ENCODE measurements at regions not wholly inside any gene's neighbourhood (a gene's known extent, or its start where the extent isn't known, plus 50 kb on each side); places are given as distances from the start of the nearest gene placed in this dataset.
"Not testable (repeated sequence)": the region's sequence is repeated elsewhere in the genome, so short reads cannot be mapped to it uniquely, and the experiment has no call there.

DNA sequence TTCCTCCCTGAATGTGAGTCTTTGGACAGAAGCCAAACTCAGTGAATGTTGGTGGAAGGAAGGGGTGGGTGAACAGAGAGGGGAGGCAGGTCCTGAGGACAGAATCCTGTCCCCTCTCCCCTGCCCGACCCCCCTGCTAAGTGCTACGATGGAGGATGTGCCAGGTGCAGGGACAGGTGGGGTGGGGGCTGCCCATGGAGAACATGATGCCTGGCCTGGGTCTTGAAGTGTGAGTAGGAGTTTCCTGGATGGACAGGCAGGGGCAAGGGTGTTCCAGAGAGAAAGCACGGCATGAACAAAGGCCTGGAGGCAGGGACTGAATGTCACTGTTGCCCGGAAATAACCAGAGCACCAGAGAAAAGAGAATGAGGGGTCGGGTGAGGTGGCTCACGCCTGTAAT lies 445.1 kb downstream of the PTPRU start:
- DNase-seq, result not testable (repeated sequence)

DNA sequence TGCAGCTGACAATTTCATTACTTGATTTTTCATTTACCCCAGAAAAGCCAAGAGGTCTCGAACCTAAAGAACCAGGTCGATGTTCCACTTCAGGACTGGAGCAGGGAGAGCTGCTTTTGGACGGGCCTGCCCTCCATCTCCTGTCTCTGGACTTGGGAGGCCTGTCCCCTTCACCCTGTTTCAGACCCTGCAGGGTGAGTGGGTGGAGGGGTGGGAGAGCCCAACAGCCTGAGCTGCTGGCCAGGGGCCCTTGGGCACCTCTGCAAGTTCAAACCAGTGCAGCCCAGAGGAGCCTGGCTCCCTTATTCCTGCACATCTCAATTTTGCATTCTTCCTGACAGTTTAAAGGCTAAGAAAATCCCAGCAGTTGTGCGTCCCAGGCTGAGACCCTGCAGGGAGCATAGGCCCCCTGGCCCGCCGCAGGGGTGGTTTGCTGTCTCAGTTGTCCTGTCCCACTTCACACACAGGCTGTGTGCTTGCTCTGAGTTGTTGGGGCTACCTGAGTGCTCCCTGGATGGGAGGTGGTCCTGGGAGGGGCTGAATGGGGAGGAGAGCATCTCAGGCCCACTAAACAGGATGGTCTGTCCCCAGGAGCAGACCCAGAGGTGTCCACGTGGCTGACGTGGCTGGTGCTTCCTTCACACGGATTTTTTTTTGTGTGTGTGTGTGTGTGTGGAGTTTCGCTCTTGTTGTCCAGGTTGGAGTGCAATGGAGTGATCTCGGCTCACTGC lies 443.7 kb downstream of the PTPRU start:
- no peak for DNase-seq

DNA sequence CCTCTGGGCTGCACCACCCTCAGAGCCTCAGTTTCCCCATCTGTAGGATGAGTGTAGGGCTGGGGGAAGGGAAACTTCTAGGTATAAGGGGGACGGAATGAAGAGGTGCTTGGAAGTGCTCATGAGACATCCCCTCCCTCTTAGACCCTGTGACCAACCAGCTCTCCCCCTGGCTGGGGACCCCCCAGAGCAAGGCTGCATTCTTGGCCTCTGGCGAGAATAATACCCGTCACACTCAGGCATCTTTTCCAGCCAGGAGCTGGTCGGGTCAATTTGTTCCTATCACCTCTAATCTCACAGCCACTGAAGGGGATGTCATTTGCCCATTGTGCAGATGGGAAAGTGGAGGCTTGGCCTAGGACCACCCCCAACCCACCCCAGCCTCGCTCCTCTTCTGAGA lies 443.0 kb downstream of the PTPRU start:
- no peak for DNase-seq

DNA sequence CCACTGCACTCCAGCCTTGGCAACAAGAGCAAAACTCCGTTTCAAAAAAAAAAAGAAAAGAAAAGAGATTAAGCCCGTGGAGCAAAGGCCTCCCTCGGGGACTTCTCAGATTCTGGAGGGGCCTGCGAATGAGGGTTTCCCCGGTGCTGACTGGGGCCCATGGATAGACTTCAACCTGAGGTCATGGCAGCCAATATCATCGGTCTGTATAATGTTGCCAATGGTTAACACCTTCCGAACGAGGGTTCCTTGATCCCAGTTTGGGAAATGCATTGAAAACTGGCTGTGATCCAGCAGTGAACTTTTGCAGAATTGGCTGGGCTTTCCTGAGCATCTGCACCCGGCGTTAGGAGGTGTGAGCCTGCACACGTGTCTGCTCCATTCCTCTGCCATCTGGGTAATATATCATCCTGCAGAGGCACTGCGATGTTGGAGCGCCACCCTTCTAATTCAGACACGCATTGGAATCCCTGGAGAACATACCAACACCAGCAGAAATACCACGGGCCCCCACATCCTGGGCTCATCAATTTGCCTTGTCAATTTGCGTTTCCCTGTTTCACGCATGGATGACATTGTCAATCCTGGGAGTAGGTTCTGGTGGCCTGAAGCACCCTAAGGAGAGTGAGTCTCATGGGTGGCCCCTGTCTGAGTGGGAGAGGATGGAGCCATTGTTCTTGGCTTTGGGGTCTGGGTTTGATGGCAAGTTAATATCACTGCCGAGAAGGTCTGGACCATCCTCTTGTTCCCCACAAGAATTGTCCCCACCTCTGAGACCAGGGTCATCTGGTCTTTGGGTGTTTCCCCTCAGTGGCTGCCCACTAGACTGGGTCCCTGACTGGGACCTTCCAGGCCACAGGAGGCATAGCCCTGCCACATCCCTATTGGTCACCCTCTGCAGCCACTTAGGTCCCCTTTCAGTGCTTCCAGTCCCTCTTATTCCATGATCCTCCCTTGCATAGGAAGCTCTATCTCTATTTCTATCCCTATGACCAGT lies 441.0 kb downstream of the PTPRU start:
- DNase-seq, result no peak

DNA sequence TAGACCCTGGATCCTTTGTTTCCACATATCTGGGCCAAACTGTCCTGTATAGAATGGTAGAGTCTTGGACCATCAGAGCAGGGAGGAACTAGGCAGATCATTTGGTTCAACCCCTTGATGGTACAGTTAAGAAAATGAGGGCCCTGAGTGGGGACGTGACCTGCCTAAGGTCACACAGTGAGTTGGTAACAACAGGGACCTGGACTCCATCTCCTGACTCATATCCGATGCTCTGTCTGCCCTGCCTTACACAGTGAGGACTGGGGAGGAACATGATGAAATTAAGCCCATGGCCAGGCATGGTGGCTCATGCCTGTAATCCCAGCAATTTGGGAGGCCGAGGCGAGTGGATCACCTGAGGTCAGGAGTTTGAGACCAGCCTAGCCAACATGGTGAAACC lies 440.2 kb downstream of the PTPRU start:
- DNase-seq, result no peak

DNA sequence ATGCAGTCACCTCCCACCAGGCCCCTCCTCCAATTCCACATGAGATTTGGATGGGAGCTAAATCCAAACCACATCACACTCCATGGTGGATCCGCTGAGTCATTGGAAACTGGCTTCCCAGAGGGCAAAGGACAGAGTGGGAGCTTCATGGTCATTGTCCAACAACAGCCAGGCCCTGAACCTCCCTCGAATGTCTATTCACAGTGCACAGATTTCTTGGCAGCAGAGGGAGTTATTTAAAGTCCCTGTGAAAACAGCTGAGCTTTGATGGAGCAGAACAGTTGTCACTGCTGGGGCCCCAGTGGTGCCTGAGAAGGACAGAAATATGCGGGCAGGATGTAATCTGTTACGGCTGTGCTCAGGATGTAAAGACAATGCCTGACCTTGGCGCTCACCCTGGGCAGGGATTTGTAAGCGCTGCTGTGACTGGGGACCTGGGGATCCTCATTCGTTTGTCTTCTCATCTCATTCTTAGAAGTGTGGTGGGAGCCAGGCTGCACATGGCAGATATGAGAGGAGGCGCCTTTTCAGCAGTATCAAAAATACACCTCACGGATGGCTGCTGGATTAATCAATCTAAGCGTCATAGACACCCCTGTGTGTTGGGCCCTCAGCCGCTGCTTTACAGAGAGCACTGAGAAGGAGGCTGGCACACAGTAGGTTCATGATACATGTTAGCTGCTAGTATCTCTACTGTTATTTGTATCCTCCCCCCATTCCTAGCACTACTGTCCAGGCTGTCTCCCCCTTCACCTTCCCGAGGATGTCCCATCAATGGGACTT lies 439.4 kb downstream of the PTPRU start:
- DNase-seq, result no peak

DNA sequence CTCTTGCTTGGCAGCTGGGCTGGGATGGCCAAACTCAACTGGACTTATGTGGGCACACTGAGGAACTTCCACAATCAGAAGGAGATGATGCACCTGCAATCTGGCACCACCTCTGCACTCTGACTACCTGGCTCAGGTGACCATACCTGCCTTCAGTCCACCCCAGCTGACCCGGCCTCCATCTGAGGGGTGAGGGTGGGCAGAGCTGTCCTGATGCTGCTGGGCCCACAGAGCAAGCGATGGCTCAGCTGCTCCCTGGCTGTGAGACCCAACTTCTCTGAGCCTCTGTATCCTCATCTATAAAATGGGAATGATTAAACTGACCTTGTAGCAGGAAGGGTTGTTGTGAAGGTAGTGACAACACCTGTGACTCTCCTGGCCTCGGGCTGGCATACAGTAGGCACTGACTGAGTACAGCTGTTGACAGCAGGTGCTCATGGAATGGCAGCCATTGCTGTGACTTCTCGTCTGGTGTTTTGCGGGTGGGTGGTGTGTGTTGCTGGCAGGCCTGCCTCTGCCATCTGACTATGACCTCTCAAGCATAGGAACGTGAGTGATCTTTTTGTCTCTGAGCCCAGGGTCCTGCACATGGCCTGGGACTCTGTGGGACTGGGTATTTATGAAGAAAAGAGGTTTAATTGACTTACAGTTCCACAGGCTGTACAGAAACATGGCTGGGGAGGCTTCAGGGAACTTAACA lies 438.5 kb downstream of the PTPRU start:
- no peak for DNase-seq

DNA sequence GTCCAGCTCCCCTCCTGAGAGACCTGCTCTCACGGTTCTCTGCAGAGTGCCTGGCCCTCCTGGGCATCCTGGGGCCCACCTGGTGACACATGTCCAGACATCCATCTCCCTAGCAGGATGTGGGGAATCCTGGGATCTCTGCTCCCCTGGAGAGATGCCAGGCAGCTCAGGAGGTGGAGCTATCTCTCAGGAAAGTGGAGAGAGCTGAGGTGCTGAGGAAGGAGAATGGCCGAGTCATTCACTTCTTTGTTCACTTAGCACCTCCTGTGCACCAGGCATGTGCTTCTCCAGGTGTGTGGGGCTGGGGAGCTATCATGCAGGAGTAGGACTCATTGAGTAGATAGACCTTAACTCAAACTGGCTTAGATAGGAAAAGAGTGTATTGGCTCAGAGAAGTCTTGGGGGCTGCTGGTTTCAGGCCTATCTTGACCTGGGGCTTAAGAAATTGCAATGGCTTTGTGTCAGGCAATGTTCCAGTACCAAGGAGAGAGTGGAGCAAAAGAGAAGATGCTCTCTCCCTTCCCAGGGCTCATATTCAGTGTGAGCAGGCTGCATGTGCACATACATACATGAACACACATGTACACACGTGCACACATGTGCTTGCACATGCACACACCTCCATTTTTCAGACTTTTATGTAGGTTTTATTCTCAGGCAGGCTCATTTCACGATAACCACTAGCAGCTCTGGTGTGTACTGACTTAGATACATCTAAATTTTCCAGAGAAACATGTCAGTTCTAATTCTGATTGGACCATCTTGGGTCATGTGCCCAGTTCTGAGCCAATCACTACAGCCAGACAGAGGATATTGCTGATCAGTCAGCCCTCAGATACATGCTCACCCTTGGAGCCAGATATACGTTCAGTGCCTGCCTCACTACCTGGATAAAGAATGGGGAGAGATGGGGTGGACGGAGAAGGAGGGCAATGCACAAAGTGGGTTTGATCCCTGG lies 437.6 kb downstream of the PTPRU start:
- no peak for DNase-seq

DNA sequence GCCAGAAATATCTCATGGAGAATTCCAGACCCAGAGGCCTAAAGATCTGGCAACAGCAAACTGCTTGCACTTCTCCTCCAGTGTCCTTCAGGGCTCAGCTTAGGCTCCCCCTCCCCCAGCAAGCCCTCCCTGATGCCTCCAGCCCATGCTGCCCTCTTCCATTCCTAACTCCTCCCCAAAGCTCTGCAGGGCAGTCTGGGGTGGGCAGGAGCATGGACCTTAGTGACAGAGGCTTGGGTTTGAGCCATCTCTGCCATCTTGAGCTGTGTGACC lies 436.8 kb downstream of the PTPRU start:
- DNase-seq, result no peak

DNA sequence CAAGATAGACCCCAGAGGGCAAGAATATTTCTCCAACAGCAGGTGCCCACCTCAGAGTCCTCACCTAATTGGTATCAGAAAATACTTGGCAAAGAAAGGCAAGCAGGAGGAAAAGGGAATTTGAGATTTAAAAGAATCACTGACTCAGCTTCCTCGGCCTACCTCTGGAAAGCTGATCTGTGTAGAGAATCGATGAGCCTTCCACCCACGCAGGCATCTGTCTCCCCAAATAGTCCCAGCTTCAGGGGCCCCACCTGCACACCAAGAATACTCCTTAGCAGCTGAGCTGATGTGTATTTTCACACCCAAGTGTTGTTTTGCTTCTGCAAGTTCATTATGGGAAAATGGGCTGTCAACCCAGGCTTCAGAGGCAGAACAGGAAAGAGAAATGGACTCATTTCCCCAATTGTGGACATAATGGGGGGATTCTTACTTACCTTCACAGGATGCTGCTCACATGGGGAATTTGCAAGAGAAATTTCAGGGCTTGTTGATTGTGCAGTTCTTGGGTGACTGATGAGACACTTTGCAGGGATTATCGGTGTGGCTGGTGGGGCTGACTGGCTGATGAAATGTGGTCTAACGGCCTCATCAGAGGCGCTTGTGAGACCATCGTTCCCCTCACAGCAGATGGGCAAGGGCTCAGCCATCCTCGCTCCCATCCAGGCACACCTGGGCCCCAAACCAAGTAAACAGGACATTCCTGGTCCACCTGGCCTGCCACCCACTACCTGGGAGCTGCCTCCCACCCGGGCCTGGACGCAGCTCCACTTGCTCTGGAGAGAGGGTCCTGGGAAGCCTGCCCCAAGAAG lies 436.3 kb downstream of the PTPRU start:
- no peak for DNase-seq

DNA sequence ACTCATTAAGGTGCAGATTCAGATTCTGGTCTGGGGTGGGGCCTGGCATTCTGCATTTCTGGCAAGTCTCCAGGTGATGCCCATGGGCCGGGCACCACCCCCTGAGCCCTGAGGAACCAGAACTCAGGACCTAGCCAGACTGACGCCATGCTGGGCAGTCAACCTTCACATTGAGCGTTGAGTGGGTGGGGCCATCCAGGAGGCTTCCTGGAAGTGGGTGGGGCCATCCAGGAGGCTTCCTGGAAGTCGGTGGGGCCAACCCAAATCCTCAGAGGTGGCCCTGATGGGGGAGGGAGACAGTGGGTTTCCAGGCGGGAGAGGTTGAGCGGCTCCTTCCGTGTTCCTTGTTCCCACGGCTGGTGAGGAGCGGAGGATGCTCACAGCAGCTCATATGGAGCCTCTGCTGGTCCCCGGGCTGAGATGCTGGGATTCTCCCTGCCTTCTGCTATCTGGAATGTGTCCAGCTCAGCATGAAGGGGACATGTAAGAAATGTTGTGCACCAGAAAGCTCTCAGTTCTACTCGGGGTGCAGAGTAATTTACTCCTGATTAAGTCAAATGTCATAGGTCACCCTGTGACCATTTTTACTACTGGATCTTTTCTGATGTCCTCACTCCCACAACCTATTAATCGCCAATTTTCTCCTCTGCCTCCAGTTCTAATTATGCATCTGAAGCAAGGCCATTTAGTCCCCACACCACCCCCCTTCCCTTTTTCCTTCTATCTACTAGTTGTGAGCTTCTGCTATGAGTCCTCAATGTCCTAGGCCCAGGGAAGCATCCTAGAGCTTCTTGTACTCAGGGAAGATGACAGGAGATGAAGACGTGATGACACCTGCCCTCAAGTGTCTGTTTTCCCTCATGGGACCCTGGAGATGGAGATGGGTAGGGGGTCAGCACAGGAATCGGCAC lies 435.4 kb downstream of the PTPRU start:
- no peak for DNase-seq

DNA sequence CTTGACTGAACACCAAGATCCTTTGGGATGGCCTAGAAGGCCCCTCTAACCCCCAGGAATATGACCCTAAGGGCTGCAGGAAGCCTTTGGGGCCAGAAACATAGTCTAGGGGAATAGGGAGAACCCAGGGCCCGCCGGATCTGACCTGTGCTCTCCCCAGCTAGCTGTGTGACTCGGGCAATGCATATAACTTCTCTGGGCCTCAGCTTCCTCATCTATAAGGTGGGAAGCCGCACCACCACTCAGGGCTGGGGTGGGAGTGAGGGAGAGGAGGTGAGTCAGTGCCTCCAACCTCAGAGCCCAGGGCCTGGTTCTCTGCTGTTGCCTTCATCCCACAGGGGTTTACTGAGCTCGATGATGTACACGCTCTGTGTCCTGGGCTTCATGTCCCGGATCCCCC lies 434.4 kb downstream of the PTPRU start:
- DNase-seq, result no peak

DNA sequence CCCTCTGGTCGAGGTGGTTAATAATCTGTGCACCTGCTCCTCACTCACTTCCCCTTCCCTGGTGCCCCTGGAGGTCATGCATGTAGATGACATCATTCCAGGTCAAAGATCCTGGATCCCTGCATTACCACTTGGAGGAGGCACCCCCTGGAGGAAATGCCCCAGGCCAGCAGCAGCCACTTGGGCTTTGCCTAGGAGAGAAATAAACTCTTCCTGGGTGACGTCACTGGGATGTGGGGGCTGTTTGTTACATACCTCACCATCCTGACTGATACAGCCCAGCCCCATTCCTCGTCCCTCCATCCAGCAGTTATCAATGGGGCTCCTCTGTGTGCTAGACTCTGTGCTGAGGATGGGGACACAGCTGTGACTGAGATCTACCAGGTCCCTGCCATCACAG lies 433.6 kb downstream of the PTPRU start:
- DNase-seq, result no peak

DNA sequence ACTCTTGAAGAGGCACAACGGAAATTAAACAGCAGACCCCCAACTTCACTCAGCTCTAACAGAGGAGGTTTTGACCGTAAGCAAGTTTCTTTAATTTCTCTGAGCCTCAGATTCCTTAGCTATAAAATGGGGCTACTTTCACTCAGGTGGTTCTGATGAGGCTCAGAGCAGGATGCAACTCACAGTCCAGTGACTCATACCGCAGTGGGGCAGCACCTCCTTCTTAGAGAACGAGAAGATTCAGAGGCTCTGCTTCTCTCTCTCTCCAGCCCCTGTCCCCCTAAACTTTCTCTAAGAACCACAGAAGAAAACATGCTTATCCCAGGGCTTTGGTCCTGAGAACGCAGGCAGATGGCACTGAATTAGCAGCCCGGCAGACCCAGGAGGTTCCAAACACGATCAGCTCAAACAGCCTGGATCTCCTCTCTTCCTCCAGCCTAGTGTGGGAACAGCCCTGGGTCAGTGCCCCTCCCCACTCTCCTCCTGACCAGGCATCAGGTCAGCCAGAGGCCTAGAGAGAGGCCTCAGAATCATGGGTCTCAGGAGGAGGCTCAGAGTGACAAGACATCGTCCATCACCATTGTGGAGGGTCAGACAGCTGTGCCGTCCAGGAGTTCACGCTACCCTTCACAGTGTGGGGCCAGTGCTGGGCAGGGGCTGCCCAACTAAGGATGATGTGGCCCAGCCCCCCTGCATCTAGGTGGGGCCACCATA lies 433.0 kb downstream of the PTPRU start:
- no peak for DNase-seq

DNA sequence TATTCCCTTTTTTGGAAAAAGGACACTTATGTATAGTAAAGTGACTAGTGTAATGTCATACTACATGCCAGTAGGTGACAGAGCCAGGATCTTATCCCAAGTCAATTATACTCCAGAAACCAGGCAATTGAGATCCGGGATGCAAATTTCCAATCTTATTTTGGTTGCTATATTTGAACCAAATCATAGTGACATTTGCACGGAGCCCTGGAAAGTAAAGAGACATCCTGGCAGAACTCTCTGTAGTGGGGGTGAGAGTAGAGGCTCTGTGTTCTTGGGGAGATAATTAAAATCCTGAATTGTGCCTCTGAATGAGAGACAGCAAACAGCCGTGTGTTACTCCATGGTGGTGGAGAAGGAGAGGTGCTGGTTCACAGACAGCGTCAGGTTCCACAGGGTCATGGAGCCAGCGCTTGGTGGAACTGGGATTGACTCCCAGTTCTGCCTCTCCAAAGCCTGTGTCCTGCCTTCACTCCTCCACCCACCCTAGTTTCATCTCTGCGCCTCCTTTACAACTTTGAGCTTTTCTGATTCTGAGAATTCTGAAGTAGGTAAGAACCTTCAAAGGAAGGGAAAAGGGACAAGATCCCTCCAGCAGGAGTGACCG lies 432.3 kb downstream of the PTPRU start:
- no peak for DNase-seq

DNA sequence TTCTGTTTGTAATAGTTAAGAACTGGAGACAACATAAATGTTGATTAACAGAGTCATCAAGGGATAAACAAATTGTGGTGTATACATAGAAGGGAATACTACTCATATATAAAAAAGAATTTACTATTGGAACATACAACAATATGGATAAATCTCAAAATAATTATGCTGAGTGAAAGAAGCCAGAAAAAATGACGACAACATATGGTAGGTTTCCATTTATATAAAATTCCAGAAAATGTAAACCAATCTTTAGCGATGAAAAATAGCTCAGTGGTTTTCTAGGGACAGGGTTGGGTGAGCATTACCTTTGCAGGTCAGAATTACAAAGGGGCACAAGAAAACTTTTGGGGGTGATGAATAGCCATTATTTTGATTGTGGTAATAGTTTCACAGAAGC lies 431.6 kb downstream of the PTPRU start:
- DNase-seq, result no peak

DNA sequence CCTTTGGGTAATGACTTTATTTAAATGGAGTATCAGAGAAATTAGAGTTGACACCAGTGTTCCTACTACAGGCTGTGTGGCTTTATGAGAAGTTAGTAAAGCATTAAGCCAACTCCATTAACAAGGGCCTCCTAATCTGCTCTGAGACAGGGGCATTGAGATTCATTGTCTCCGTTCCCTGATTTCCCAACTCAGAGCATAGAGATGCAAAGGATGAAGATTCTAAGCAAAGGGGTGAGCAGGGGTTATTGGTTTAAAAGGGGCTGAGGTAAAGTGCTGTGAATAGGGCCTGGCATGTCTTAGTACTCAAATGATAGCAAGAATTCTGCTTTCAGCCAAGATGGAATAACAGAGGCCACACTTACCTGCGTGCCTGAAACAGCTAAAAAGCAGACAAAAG lies 428.4 kb downstream of the PTPRU start:
- no peak for DNase-seq

DNA sequence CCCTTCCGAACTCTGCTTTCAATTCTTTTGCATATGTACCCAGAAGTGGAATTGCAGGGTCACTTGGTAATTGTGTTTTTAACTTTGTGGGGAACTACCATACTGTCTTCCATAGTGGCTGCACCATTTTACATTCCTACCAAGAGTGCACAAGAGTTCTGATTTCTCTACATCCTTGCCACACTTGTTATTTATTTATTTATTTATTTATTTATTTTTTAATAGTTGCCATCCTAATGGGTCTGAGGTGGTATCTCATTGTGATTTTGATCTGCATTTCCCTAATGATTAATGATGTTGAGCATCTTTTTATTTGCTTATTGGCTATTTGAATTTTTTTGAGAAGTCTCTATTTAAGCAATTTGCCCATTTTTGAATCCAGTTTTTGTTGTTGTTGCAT lies 422.4 kb downstream of the PTPRU start:
- DNase-seq, result no peak

DNA sequence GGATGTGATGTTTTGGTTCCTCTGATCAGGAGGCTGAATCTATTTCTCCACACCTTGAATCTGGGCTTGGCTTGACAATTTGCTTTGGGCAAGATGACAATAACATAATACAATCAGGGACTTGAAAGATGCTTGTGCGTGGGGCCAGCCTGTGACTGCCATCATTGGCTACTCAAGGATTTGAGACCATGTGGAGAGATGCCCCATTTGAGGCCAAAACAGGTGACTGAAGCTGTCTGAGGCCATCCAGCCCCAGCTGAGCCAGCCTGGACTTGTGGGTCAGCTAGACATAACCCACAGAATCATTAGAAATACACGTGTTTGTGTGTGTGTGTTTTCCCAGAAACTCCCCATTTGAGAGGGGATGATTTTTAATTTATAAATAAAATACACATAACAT lies 421.5 kb downstream of the PTPRU start:
- DNase-seq, result no peak
